ENCODE measurements at regions not wholly inside any gene's neighbourhood (a gene's known extent, or its start where the extent isn't known, plus 50 kb on each side); places are given as distances from the start of the nearest gene placed in this dataset.

- Histone ChIP-seq H3K36me3 (ENCODE audit: control insufficient read depth in 2 of 2, insufficient read depth in 1 of 2, low read length in 2 of 2) (no peaks in the 10 kb centered on the region), H3K27ac (ENCODE audit: extremely low read depth, low read depth, low read length) (no peak overlapping the region), H3K4me3 (ENCODE audit: low read depth, low read length) (no peak overlapping the region), H3K4me1 (ENCODE audit: control insufficient read depth, insufficient read depth, low read length) (no peaks in the 10 kb centered on the region), H3K9me3 (ENCODE audit: control insufficient read depth, insufficient read depth, low read depth, low read length) (no peaks in the 10 kb centered on the region)
- ChIA-PET POLR2A (no interaction called here), CTCF (no interaction called here)
- TF ChIP-seq MYNN (tag by site-specific recombination; IDR thresholded peaks at IDR 0.05; ENCODE audit: borderline replicate concordance), result no peak
- no peak for TF ChIP-seq ZNF792 (tag by site-specific recombination; IDR thresholded peaks at IDR 0.05)
- no peak for TF ChIP-seq ZNF639 (tag by site-specific recombination; IDR thresholded peaks at IDR 0.05)
Measured at GRCh38 chr4:11098461-11098860, 330.2 kb downstream of the HS3ST1 start.

GRCh38 chr4:11097725-11098124, 331.0 kb downstream of the HS3ST1 start:
- POLR2A ChIA-PET, result no interaction called here
- H3K27ac ChIP-seq (ENCODE audit: extremely low read depth, low read depth, low read length), result no peak overlapping the region
- TF ChIP-seq KLF9 (tag by site-specific recombination; IDR thresholded peaks at IDR 0.05; ENCODE audit: low read depth) (no peak), PRDM4 (tag by site-specific recombination; IDR thresholded peaks at IDR 0.05) (no peak), GLI2 (tag by site-specific recombination; IDR thresholded peaks at IDR 0.05; ENCODE audit: borderline replicate concordance, low read depth) (no peak), ZBTB48 (tag by site-specific recombination; IDR thresholded peaks at IDR 0.05) (no peak), PRDM6 (tag by site-specific recombination; IDR thresholded peaks at IDR 0.05) (no peak), ZFHX2 (tag by site-specific recombination; conservative IDR thresholded peaks at IDR 0.05) (no peak), ZSCAN16 (tag by site-specific recombination; IDR thresholded peaks at IDR 0.05) (no peak), ZXDB (tag by site-specific recombination; IDR thresholded peaks at IDR 0.05) (no peak), ZNF280C (tag by site-specific recombination; IDR thresholded peaks at IDR 0.05) (no peak), CTCF (tag by site-specific recombination; IDR thresholded peaks at IDR 0.05) (no peak), ZNF549 (tag by site-specific recombination; IDR thresholded peaks at IDR 0.05) (no peak), ZIC2 (tag by site-specific recombination; IDR thresholded peaks at IDR 0.05) (no peak), ZNF248 (tag by site-specific recombination; IDR thresholded peaks at IDR 0.05) (no peak)
- CTCF ChIA-PET, result no interaction called here
- no peak overlapping the region for H3K4me3 ChIP-seq (ENCODE audit: low read depth, low read length)
- H3K4me1 ChIP-seq (ENCODE audit: control insufficient read depth, insufficient read depth, low read length), result no peaks in the 10 kb centered on the region
- H3K9me3 ChIP-seq (ENCODE audit: control insufficient read depth, insufficient read depth, low read depth, low read length), result no peaks in the 10 kb centered on the region
- no peaks in the 10 kb centered on the region for H3K36me3 ChIP-seq (ENCODE audit: control insufficient read depth in 2 of 2, insufficient read depth in 1 of 2, low read length in 2 of 2)
